ENCODE measurements at regions not wholly inside any gene's neighbourhood (a gene's known extent, or its start where the extent isn't known, plus 50 kb on each side); places are given as distances from the start of the nearest gene placed in this dataset.

DNA sequence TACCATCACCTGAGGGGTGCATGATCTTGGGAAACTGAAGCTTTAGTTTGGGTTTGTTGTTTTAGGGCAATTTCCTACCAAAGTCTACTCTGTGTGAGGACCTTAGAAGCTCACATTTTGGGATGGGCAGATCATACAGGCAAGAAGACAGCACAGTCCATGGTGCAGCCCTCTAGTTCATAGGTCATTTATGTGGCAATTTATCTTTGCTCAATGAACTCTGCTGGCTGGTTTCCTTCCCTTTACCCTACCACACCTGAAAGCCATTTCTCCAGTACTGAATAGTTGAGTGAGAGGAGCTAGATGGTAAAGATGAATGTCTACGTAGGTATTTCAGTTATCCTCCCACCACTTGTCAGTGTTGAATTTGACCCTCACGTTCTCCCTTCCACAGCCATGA is 87.5 kb upstream of the KLF12 start:
- TF ChIP-seq CEBPB (IDR thresholded peaks at IDR 0.05) (no peak), RAD21 (IDR thresholded peaks at IDR 0.05; ENCODE audit: low read depth) (no peak), TAF1 (IDR thresholded peaks at IDR 0.05; ENCODE audit: low read depth) (no peak), FOXM1 (IDR thresholded peaks at IDR 0.05; ENCODE audit: borderline replicate concordance, low read depth) (no peak), TEAD4 (IDR thresholded peaks at IDR 0.05) (no peak), EGR1 (IDR thresholded peaks at IDR 0.05) (no peak), EP300 (IDR thresholded peaks at IDR 0.05; ENCODE audit: borderline replicate concordance) (no peak)
- TF ChIP-seq, protein P1, sequence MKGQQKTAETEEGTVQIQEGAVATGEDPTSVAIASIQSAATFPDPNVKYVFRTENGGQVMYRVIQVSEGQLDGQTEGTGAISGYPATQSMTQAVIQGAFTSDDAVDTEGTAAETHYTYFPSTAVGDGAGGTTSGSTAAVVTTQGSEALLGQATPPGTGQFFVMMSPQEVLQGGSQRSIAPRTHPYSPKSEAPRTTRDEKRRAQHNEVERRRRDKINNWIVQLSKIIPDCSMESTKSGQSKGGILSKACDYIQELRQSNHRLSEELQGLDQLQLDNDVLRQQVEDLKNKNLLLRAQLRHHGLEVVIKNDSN (IDR thresholded peaks at IDR 0.05), result no peak
- TF ChIP-seq, protein P2, sequence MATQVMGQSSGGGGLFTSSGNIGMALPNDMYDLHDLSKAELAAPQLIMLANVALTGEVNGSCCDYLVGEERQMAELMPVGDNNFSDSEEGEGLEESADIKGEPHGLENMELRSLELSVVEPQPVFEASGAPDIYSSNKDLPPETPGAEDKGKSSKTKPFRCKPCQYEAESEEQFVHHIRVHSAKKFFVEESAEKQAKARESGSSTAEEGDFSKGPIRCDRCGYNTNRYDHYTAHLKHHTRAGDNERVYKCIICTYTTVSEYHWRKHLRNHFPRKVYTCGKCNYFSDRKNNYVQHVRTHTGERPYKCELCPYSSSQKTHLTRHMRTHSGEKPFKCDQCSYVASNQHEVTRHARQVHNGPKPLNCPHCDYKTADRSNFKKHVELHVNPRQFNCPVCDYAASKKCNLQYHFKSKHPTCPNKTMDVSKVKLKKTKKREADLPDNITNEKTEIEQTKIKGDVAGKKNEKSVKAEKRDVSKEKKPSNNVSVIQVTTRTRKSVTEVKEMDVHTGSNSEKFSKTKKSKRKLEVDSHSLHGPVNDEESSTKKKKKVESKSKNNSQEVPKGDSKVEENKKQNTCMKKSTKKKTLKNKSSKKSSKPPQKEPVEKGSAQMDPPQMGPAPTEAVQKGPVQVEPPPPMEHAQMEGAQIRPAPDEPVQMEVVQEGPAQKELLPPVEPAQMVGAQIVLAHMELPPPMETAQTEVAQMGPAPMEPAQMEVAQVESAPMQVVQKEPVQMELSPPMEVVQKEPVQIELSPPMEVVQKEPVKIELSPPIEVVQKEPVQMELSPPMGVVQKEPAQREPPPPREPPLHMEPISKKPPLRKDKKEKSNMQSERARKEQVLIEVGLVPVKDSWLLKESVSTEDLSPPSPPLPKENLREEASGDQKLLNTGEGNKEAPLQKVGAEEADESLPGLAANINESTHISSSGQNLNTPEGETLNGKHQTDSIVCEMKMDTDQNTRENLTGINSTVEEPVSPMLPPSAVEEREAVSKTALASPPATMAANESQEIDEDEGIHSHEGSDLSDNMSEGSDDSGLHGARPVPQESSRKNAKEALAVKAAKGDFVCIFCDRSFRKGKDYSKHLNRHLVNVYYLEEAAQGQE (IDR thresholded peaks at IDR 0.05; ENCODE audit: low read depth), result no peak
- TF ChIP-seq, protein P3, sequence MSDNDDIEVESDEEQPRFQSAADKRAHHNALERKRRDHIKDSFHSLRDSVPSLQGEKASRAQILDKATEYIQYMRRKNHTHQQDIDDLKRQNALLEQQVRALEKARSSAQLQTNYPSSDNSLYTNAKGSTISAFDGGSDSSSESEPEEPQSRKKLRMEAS (IDR thresholded peaks at IDR 0.05), result no peak

Data from Ishikawa (cell line).